ENCODE measurements at regions not wholly inside any gene's neighbourhood (a gene's known extent, or its start where the extent isn't known, plus 50 kb on each side); places are given as distances from the start of the nearest gene placed in this dataset.

DNA sequence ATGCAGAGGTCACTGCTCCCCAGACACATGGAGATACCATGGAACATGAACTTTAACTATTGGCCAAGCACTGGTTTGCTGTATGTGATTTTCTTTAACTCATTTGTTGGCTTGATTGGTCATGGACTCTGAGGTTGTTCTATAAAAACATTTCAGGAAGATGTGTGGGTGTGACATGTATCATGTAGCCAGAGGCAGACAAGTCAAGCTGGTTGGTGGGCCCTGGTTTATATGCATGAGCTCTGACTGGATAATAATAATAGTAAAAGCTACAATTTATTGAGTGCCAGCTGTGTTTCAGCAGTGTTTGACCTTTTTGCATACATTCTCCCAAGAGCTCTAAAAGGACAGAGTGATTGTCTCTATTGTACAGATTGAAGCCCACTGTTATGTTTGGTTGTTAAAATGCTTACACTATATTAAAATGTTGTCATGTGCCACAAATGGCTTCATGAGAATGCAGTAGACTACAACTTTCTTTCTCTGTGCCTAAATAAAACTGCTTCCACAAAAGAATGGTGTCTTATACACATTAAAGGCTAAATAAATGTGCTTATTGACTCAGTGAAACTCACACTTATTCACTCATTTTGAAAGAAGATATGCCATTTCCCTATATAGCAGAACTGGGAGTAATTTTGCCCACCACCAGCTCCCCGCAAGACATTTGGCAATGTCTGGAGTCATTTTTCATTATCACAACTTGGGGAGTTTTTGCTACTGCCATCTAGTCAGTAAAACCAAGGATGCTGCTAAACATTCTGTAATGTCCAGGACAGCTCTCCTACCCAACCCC lies 243.6 kb upstream of the NFE2L3 start:
- TF ChIP-seq, protein P1, sequence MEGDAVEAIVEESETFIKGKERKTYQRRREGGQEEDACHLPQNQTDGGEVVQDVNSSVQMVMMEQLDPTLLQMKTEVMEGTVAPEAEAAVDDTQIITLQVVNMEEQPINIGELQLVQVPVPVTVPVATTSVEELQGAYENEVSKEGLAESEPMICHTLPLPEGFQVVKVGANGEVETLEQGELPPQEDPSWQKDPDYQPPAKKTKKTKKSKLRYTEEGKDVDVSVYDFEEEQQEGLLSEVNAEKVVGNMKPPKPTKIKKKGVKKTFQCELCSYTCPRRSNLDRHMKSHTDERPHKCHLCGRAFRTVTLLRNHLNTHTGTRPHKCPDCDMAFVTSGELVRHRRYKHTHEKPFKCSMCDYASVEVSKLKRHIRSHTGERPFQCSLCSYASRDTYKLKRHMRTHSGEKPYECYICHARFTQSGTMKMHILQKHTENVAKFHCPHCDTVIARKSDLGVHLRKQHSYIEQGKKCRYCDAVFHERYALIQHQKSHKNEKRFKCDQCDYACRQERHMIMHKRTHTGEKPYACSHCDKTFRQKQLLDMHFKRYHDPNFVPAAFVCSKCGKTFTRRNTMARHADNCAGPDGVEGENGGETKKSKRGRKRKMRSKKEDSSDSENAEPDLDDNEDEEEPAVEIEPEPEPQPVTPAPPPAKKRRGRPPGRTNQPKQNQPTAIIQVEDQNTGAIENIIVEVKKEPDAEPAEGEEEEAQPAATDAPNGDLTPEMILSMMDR (IDR thresholded peaks at IDR 0.05; ENCODE audit: unreplicated experiment), result no peak
- no peak overlapping the region for H3K27ac Mint-ChIP-seq
- no peaks in the 10 kb centered on the region for H3K27me3 Mint-ChIP-seq (ENCODE audit: low read depth)
- no peaks in the 10 kb centered on the region for H3K9me3 Mint-ChIP-seq
- H3K4me1 Mint-ChIP-seq, result peaks cover 9% of the 10 kb centered on the region
- no peak overlapping the region for H3K4me3 Mint-ChIP-seq
- no peak for DNase-seq (ENCODE audit: low spot score in 2 of 2, unreplicated experiment in 2 of 2)
- H3K36me3 Mint-ChIP-seq, result no peaks in the 10 kb centered on the region

DNA sequence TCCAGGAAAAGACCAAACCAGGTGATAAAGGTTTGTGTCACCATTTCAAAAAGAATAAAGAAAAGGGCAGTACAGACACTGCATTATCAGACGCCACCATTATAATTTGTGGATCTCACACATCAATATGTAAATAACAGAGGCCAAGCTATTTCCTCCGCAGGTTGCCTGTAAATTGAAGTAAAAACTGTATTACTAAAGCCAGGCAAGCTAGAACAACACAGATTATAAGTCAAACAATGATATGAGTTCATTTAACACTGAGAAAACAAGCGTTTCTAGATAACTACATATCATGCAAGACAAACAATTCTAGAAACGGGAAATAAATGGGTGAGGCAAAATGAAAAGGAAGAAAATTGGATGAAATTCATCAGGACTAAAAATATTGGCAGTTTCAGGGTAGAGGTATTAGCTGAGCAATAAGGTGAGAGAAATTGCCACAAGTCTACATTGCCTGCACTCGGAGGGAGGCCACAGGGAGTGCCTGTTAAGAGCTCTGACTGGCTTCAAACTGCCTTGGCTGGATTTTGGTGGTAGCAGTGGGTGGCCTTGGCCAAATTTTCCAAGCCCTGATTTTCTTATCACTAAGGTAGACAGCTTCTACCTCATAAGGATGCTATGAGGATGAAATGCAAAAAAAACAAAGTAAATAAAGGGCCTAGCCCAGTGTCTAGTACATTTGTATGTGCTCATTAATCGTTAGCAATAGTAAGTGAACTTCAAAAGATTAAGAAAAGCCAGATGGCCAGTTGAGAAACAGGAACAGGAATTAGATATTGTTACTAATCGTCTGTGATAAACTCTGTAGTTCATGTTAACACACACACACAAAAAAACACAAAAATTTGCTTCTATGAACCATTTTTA lies 240.0 kb upstream of the NFE2L3 start:
- Mint-ChIP-seq H3K4me1 (peaks cover 19% of the 10 kb centered on the region), H3K36me3 (no peaks in the 10 kb centered on the region), H3K27me3 (ENCODE audit: low read depth) (peaks cover 7% of the 10 kb centered on the region), H3K9me3 (no peaks in the 10 kb centered on the region), H3K27ac (no peak overlapping the region), H3K4me3 (no peak overlapping the region)
- TF ChIP-seq, protein P1 (IDR thresholded peaks at IDR 0.05; ENCODE audit: unreplicated experiment), result no peak
- DNase-seq (ENCODE audit: low spot score in 2 of 2, unreplicated experiment in 2 of 2), result no peak

DNA sequence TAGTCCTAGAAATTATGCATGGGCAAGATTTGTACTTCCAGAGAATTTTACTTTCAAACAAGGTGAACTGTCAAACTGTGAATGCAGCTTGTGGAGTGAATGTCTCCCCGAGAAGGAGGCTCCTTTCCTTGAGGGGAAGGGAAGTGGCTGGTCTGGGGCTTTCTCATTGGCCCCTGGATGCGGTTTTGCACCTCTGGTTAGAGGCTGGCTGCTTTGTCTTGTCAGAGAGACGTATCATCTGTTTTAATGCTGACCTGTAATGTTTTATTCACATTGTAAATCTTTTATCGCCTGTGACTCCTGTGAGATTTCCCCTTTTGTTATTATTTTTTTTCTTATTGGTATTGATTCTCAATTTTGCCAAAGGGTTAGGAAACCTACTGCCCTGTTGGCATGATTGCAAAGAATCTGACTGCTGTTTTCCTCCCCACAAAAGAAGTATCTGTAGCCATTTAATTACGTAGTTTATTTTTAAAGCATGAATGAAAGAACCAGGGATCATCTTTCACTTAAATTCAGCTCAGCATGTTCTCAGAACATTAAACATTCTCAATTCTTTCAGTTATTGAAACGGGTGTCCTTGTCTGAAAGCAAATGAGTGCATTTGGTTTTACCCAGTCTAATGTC lies 238.3 kb upstream of the NFE2L3 start:
- DNase-seq (ENCODE audit: low spot score in 2 of 2, unreplicated experiment in 2 of 2), result no peak
- TF ChIP-seq, protein P1 (IDR thresholded peaks at IDR 0.05; ENCODE audit: unreplicated experiment), result no peak
- H3K36me3 Mint-ChIP-seq, result no peaks in the 10 kb centered on the region
- H3K4me3 Mint-ChIP-seq, result no peak overlapping the region
- H3K27ac Mint-ChIP-seq, result no peak overlapping the region
- peaks cover 19% of the 10 kb centered on the region for H3K4me1 Mint-ChIP-seq
- H3K27me3 Mint-ChIP-seq (ENCODE audit: low read depth), result peaks cover 7% of the 10 kb centered on the region
- peaks cover 9% of the 10 kb centered on the region for H3K9me3 Mint-ChIP-seq

- H3K27ac Mint-ChIP-seq, result no peak overlapping the region
- no peak for DNase-seq (ENCODE audit: low spot score in 2 of 2, unreplicated experiment in 2 of 2)
- no peaks in the 10 kb centered on the region for H3K36me3 Mint-ChIP-seq
- no peak overlapping the region for H3K4me3 Mint-ChIP-seq
- H3K27me3 Mint-ChIP-seq (ENCODE audit: low read depth), result peaks cover 11% of the 10 kb centered on the region
- TF ChIP-seq, protein P1 (IDR thresholded peaks at IDR 0.05; ENCODE audit: unreplicated experiment), result no peak
- peaks cover 20% of the 10 kb centered on the region for H3K9me3 Mint-ChIP-seq
- peaks cover 6% of the 10 kb centered on the region for H3K4me1 Mint-ChIP-seq
Observed at GRCh38 chr7:25918731-25919130, 233.3 kb upstream of the NFE2L3 start.

GRCh38 chr7:25922296-25922695 lies 229.7 kb upstream of the NFE2L3 start:
- no peak overlapping the region for H3K4me3 Mint-ChIP-seq
- DNase-seq (ENCODE audit: low spot score in 2 of 2, unreplicated experiment in 2 of 2), result no peak
- no peak overlapping the region for H3K27ac Mint-ChIP-seq
- peaks cover 4% of the 10 kb centered on the region for H3K27me3 Mint-ChIP-seq (ENCODE audit: low read depth)
- no peaks in the 10 kb centered on the region for H3K36me3 Mint-ChIP-seq
- TF ChIP-seq, protein P1 (IDR thresholded peaks at IDR 0.05; ENCODE audit: unreplicated experiment), result no peak
- H3K4me1 Mint-ChIP-seq, result no peaks in the 10 kb centered on the region
- peaks cover 20% of the 10 kb centered on the region for H3K9me3 Mint-ChIP-seq

Measured in mesothelial cell of epicardium (in vitro differentiated cells).